Limb (tissue), 2 donors: ENCODE measurements at regions not wholly inside any gene's neighbourhood (a gene's known extent, or its start where the extent isn't known, plus 50 kb on each side); places are given as distances from the start of the nearest gene placed in this dataset.

ENCODE experiments used
- DNase-seq, 2 donors: peaks; one replicate each; pipeline ENCODE4 v3.0.0-alpha.2; 2016; ENCODE audit errors: extremely low spot score in 2 of 2

DNA sequence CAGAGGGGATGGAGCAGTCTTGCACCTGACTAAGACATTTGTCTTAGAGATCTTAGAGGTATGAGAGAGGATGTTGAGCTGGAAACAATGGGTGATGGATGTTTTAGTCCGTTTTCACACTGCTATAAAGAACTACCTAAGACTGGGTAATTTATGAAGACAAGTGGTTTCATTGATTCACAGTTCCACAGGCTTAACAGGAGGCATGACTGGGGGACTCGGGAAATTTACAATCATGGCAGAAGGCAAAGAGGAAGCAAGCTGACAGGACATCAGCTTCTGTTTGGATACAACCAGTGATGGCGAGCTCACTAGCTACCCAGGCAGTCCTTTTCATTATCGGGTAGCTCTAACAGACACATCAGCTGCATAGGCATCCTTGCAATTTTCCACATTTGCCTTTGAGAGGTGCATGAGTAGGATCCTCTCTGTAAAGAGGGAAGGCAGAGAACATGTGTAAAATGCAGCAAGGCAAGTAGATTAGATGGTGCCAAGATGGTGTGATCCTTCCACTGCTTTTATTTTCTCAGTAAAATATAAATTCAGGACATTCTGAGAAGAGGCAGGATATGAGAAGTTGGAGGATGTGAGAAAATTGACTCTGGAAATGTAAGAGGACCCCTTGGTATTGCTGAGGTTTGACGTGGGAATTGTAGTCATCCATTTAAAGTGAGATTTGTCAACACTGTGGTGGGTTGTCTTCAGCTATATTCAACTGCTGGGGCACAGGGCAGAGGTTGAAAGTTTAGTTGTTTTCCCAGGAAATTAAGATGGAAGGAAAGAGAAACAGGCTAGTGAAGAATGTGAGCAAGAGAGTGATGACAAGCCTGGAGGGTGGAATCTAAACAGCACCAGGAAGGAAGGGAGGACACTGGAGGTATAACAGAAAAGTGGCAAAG lies 1140.0 kb upstream of the AUTS2 start:
- DNase-seq, result no peak

DNA sequence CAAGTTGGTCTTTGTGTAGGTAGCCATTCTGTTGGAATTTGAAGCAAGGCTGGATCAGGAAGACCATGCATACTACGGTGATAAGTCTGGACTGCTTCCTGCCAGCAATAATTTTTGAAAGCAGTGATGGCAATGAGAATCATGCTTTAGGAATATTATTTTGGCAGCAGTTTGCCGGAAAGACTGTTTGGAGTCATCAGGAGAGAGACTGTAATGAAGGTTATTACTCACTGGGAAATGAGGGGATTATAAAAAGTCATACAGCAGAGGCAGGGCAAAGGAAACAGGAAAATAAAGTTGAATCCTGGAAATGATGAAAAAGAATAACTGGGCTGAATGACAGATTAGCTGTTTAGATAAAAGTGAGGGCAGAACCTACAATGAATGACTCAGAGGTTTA lies 1136.8 kb upstream of the AUTS2 start:
- no peak for DNase-seq

DNA sequence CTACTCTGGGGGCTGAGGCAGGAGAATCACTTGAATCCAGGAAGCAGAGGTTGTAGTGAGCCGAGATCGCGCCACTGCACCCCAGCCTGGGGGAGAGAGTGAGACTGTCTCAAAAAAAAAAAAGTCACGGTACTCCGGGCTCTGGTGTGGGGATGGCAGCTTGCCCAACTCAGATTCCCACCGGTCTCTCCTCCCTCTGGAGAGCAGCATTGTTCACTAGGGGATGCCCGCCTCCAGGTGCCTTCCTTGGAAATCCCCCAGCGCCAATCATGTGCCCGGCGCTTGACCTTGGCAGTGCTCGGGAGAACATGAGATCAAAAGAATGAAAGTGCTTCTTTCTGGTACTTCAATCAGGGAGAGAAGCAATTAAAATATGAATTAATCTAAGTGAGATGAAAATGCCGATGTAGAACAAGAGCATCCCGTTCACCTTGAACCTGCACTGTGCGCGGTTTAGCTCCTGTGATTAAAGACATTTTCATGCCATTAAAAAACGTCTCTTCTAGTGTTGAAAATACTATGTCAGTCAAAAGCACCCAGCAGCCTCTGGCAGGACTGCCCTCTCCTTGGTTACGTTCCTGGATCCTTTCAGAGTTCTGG lies 1127.3 kb upstream of the AUTS2 start:
- no peak for DNase-seq

DNA sequence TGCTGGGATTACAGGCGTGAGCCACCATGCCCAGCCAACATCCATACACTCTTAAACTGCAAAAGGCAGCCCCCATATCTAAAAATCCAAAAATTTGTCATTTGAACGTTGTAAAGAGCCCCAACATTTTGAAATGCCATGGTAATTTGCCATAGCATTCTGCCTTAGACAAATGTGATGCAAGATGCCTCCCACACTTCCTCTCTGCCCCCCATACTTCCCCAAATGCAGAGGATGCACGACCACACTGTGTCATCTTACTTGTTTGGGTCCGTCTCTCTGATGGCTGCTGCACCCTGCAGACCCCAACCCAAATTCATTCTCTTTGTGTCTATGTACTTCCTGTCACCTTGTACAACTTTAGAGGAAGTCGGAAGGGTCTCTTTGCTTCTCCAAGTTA lies 1125.6 kb upstream of the AUTS2 start:
- DNase-seq, result no peak

DNA sequence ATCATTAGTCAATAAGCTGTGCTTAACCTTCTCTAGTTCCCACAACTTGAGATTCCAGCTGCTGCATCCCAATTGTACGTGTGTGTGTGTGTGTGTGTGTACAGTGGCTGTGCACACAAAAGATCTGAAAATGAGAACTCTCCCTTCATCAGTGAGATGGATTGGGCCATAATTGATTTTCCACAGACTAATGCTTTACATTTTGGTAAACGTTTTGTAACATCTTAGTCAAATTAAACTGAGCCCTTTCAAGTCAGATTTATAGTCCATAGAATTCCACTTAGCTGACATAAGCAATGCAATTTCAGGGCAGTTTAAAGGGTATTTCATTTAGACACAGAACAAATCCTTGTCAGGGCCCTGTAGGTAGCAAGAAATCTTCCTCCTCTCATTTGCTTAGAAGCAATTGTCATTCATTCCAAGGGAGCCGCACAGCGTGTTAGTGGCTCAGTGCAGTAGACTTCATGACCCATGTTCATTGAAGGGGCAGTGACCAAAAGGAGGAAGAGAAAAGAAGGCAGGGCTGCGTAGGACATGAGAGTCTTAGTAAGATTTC lies 1123.5 kb upstream of the AUTS2 start:
- peak; percentile 18 to 31 for DNase-seq

DNA sequence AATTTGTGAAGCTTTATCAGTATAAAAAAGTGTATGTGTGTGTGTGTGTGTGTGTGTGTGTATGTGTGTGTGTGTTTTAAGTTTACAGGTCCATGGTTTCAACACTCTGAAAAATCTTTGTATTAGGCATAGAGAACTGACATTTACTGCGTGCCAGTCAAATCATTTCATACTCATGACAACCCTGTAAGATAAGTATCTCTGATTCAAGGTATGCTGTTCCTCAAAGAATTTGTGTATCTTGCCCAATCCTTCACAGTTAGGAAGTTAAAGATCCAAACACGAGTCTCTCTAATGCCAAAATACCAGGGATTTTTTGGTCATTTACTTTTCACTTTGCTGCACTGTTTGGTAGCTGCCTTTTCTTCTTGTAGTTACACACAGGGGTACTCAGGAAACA lies 1121.3 kb upstream of the AUTS2 start:
- no peak for DNase-seq

DNA sequence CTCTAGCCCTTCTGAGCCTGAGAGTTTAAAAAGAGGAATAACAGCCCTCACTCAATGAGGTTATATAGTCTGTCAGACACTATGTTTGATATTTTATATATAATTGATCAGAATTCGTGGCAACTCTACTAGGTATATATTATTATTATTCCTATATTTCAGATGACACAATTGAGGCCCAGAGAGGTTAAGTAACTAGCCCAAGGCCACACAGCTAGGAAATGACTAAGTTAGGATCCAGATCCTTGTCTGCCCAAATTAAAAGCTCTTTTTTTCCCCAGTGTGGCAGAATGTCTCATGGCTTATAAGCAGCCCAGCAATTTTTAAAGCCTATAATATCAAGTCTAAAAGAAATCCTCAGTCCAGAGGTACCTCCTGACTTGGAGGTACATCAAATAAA lies 1119.9 kb upstream of the AUTS2 start:
- no peak for DNase-seq

DNA sequence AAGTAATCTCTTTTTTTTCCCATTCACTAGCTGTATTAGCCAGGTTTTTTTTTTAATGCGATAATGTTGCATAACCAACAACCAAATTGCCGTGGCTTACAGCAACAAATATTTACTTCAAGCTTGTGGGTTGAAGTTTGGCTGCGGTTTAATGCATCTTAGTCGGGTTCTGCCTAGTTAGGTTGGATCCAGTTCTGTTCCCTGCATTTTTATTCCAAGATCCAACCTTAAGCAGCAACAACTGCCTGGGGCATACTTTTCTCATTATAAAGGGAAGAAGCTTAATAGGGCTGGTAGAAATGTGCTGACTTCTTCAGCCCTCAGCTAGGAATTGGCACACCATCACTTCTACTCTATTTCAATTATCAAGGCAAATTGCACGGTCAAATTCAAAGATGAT lies 1115.5 kb upstream of the AUTS2 start:
- DNase-seq, result no peak

DNA sequence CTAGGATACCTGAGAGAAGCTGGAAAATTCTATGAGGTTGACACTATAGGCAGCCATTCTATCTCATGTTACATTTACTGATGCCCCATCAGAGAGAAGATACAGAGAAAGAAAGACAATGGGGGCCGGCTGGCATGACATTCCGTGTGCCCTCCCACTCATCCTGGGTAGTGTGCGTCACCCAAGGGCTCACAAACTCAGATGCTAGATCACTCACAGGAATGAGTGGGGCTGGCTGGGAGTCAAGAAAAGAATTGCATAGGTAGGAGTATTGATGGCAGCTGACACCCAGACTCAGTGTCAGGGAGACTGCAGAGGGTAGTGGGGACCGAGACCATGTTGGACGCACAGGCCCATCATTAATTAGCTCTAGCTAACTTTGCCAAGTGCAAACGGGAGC lies 1113.5 kb upstream of the AUTS2 start:
- DNase-seq, result no peak

DNA sequence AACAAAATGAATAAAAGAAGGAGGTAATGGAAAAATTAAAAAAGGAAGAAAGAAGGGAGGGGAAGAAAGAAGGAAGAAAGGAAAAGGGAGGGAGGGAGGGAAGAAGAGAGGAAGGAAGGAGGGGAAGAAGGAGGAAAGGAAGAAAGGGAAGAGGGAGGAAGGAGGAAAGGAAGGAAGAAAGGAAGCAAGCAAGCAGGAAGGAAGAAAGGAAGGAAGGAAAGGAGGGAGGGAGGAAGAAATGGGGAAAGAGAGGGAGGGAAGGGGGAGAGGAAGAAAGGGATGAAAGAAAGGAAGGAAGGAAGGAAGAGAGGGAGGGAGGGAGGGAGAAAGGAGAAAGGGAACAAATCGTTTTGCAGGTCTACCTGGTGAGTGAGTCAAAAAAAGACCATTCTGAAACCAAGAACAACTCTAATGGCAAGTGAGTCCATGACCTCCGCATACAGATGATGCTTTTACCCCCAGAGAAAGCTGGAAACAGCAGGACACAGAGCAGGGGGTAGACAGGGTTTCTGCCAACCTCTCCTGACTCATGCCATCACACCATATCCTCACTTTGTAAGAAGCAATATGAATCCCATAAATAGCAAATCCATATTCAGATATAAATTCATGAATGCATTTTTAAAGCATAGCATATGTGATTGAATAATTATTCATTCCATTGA lies 1112.9 kb upstream of the AUTS2 start:
- no peak for DNase-seq

DNA sequence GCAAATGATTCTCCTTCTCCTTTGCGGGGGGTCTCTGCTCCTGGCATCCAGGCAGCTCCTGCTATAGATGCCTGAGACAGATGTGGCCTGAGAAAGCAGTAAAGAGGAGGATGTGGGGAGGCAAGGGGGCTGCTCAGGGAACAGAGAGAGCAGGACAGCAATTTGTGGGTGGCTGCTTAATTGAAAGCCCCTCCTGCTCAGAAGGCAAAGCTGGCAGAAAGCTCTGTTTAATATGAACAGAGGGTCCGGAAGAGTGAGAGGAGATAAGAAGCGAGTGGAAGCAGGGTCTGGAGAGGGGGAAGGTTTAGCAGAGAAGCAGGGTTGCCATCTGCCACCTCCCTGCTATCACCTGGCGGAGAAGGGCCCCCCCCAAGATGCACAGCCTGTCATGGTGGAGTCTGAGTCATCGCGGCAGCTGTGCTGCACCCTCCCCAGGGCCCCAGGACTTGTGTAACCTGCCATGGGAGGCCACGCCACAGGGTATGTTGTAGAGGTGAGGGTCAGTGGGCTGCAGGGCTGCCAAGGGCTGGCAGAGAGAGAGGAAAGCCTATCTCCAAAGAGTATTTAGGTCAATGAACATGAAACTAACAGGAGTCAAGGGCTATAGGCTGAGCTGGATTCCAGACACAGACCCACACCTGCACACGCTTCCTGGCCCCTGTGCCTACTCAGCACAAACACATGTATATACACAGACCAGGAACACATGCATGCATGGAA lies 1109.8 kb upstream of the AUTS2 start:
- DNase-seq, result no peak

DNA sequence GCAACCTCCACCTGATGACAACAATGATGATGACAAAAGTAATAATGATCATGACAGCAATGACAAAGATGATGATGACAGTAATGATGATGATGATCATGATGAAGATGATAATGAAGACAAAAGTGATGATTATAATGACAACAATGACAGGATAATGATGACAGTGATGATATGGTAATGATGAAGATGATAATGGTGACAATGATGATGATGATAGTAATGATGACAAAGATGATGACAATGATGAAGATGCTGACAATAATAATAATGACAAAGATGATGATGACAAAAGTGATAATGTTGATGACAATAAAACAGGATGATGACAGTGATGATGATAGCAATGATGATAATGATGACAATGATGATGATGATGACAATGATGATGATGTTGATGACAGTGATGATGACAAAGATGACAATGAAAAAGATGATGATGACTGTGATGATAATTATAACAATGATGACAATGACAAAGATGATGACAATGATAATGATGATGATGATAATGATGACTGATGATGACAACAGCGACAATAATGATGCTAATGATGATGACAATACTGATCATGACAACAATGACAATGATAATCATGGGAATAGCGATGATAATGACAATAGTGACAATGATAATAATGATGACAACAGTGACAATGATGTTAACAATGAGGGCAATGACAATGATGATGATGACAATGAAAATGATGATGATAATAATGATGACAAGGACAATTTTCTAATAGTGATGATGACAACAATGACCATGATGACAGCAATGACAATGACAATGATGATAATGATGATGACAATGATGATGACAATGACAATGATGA lies 1106.5 kb upstream of the AUTS2 start:
- DNase-seq, result no peak

DNA sequence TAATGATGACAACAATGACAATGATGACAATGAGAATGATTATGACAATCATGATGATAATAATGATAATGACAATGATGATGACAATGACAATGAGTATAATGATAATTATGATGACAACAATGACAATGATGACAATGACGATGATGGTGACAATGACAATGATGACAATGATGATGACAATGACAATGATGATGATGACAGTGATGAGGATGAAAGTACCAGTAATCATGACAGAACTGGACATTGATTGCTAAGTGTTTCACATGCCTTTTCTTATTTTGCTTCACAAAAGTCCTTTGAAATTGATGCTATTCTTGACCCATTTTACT lies 1106.0 kb upstream of the AUTS2 start:
- DNase-seq, result no peak

DNA sequence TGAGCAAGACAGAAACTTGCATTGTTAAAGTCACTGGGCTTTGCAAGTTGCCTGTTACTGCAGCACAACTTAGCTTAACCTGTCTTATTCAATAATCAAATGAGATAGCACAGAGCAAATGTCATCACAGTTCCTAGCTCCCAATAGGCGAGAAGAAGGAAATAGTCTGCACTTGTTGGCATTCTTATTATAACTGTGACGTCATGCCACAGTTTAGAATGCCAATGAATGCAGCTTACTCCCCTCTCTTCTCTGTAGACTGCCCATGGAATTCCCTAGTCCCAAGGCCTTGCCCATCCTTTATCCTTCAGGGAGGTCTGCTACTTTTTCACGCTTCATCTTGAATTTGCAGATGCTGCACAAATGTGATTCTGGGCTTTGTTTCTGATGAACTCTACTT lies 1094.9 kb upstream of the AUTS2 start:
- no peak for DNase-seq

DNA sequence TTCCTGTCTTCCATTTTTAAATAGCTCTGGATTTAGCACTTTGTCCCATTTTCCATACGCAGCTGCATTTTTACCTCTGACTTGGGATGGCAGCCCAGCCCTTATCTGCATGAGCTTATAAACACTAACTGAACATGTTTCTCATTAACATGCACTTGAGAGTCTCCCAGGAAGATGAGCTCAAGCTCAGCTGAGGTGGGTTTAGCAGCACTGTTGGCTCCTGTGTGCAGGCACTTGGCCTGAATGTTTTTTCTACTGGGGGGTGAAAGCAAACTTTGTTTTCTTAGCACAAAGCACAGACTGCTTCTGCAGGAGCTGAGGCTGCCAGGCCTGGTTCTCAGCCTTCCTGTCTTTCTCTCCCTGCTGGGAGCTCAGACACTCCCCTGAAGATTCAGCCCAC lies 1093.6 kb upstream of the AUTS2 start:
- peak in 1 of 2 donors; percentile 12 for DNase-seq

DNA sequence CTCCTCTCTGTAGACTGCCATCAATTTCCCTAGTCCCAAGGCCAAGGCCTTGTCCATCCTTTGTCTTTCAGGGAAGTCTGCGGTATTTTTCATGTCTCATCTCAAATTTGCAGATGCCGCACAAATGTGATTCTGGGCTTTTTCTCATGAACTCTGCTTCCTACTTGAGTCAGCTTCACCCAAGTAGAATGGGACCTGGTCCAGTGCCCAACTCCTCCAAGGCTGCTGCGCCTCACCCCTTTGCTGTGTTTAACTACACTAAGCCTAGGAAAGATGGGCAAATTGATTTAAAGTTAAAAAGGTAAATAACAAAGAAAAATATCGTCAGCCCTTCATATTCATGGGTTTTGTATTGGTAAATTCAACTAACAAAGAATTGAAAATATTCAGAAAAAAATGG lies 1092.6 kb upstream of the AUTS2 start:
- no peak for DNase-seq

DNA sequence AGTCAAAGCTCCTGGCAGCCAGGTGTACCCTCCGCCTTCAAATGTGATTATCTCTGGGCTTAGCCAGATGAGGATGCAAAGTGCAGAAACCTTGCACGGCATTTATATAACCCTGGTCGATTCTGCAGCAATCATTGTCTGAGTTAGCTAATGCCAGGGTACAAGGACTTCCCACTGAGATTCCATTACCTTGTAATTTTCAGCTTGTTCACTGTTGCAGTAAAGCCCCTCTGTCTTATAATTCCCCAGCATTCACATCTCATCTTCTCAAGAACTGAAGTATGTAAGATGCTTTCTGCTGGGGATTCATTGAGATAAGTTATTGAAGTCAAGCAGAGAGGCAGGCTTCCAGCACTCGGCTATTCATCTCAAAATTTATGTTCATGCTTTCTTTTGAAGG lies 1090.6 kb upstream of the AUTS2 start:
- DNase-seq, result no peak

DNA sequence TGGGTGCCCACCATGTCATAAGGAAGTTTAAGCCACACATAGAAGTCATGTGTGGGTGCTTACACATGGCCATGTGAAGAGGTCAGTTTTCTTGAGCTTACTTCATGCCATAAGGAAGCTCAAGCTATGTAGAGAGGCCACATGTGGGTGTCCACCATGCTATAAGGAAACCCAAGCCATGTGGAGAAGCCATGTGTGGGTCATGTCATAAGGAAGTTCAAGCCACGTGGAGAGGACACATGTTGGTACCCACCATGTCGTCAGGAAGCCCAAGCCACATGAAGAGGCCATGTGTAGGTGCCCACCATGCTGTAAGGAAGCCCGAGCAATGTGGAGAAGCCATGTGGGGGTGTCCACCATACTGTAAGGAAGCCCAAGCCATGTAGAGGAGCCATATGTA lies 1089.2 kb upstream of the AUTS2 start:
- DNase-seq, result no peak

DNA sequence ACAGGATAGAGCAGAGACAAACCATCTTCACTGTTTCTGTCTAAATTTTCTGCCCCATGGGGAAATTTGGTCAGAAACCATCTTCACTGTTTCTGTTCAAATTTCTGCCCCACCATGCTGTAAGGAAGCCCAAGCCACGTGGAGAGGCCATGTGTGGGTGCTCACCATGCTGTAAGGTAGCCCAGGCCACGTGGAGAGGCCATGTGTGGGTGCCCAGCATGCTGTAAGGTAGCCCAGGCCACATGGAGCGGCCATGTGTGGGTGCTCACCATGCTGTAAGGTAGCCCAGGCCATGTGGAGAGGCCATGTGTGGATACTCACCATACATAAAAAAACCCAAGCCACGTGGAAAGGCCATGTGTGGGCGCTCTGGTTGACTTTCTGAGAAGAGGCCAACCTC lies 1088.7 kb upstream of the AUTS2 start:
- no peak for DNase-seq

DNA sequence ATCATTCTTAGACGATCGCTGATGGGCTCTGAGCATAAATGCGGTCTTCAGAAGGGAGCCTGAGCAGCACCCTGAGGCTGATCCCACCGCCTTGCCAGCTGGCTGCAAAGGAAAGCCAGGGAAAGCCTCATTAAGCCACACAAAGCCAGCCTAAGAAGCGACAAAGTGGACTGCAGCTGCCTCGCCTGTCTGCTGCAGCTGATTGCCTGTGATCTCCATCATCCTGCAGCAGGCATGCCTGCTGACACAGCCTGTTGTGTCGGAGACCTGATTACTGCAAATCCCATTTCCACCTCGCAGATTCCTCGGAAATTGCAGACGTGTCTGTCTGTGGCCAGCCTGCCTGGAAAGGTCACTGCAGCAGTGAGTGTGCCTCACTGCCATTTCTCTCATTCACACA lies 1087.0 kb upstream of the AUTS2 start:
- DNase-seq, result peak; percentile 33 to 64

DNA sequence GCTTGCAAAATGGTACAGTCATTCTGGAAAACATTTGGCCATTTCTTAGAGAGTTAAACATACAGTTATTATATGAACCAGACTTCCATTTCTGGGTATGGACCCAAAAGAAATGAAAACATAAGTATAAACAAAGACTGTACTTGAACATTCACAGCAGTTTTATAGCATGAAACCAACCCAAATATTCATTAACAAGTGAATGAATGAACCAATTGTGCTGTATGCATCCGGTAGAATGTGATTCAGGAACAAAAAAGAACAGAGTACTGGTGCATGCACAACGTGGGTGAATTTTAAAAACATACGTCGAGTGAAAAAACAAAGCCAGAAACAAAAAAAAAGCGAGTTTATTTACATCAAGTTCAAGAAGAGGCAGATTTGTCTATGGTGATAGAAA lies 1085.8 kb upstream of the AUTS2 start:
- no peak for DNase-seq
